ENCODE measurements at regions not wholly inside any gene's neighbourhood (a gene's known extent, or its start where the extent isn't known, plus 50 kb on each side); places are given as distances from the start of the nearest gene placed in this dataset.
"Not testable (repeated sequence)": the region's sequence is repeated elsewhere in the genome, so short reads cannot be mapped to it uniquely, and the experiment has no call there.

GRCh38 chr3:88412346-88412745 lies 262.6 kb downstream of the C3orf38 start:
- DNase-seq = no peak

DNA sequence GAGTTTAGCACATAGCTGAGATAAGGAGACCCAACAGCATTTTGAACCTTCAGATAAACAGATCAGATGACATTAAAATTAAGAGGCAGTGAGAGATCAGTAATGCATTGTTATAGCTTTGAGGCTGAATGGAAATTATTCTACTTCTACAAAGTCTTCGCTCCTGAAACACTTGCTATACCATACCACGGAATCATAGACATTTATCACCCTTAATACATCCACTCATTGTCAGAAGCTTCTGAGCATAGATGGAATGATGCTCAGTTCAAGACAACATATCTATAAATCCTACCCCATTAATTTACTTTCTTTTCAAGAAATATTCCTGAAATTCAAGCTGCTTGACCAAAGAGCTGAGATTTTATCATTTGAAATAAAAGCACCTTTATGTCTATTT lies 266.7 kb downstream of the C3orf38 start:
- no peak for DNase-seq

- DNase-seq = no peak
Measured at GRCh38 chr3:88418219-88418618, 268.5 kb downstream of the C3orf38 start.

- no peak for DNase-seq
Measured at GRCh38 chr3:88433568-88433967, 283.8 kb downstream of the C3orf38 start.

GRCh38 chr3:88434001-88434400 lies 284.2 kb downstream of the C3orf38 start:
- DNase-seq = no peak

- no peak for DNase-seq
Measured at GRCh38 chr3:88440701-88441100, 290.9 kb downstream of the C3orf38 start.

- no peak for DNase-seq
Measured at GRCh38 chr3:88443066-88443465, 293.3 kb downstream of the C3orf38 start.

- DNase-seq = no peak
Measured at GRCh38 chr3:88444251-88444650, 294.5 kb downstream of the C3orf38 start.

DNA sequence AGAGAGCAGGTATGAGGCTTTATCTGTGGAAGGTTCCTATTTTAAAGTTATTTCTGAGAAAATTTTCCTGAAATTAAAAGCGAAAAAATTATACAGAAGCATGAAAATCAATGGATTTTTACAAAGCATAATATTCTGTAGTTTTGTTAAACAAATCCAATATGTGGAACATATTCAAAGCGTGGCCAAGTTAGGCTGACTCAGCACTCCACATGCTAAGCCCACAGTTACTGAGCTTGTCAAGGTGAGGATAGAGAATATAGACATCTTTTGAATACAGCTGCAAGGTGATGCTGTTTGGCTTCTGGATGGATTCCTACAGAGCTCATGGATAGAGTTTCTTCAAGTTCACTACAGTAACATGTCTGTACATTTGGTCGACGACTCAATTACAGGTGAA lies 302.5 kb downstream of the C3orf38 start:
- no peak for DNase-seq

DNA sequence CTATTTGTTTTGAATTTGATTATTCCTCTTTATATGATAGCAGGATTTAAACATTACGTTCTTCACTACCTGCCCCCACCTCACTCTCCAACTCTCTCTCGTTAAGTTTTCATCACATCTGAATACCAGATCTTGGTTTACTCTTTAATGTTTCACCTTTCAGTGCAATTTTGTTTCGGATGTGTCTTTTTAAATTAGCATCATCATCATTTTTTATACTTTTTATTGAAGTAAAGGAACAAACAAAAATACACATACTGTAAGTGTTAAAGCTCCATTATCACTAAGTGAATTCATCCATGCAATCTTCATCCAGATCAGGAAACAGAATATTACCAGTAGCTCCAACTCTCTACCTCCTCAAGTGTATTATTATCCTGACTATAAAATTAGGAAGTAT lies 310.6 kb downstream of the C3orf38 start:
- no peak for DNase-seq

GRCh38 chr3:88462230-88462629 lies 312.5 kb downstream of the C3orf38 start:
- DNase-seq = no peak

DNA sequence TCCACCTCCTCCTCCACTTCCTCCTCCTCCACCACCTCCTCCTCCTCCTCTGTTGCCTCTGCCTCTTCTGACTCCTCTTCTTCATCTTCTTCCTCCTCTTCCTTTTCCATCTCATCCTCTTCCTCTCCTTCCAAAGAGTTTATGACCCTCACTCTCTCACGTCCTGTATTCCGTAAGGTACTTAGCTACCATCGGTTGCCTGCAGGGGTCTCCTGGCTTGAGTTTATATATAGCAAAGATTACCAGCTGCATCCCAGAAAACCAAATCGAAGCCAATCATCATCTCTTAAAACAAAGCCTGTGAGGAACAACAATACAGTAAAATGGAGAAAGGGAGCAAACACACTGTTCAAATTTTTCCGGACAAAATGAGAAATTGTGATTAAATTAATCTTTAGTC lies 317.4 kb downstream of the C3orf38 start:
- no peak for DNase-seq

- DNase-seq = no peak
Measured at GRCh38 chr3:88469216-88469615, 319.5 kb downstream of the C3orf38 start.

DNA sequence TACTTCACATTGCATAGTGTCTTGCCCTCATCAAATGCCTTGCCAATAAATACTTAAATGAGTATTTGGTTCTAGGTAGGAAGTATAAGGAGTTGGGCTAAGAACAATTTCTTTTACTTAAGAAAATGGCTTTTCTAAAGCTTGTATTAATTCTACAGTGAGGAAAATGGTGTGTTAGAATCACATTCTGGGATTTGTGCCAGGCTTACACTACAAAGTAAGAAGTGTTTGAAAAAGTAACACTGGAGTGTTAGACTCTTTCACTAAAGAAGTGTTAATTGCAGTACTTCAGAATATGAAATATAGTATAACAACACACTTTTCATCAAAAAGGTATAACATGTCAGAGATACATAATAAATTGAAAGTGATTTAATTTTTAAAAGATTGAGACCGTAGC lies 328.7 kb downstream of the C3orf38 start:
- no peak for DNase-seq

DNA sequence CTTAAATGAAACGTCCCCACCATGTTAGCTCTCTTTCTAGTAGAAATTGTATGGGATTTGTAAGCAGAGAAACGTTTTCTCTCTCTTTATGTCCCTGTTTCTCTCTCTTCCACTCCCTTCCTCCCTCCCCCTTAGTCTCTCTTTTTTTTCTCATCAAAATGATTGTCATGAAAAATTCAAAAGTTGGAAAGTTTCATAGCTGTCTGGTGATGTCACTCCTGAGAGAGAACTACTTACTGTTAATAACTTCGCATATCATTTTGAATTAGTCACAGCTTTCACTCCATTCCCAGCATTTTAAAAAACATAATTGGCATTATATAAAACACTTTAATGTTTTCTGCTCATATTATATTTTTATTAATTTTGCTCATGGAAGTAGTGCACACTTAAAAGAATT lies 331.1 kb downstream of the C3orf38 start:
- no peak for DNase-seq

- DNase-seq = no peak
Measured at GRCh38 chr3:88485001-88485400, 335.2 kb downstream of the C3orf38 start.

DNA sequence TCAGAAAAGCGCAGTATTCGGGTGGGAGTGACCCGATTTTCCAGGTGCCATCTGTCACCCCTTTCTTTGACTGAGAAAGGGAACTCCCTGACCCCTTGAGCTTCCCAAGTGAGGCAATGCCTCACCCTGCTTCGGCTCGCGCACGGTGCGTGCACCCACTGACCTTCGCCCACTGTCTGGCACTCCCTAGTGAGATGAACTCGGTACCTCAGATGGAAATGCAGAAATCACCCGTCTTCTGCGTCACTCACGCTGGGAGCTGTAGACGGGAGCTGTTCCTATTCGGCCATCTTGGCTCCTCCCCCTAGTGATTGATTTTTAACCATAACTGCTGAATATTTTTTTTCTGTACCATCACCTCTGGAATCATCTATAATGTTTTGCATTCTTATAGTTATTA lies 359.1 kb downstream of the C3orf38 start:
- not testable (repeated sequence) for DNase-seq

DNA sequence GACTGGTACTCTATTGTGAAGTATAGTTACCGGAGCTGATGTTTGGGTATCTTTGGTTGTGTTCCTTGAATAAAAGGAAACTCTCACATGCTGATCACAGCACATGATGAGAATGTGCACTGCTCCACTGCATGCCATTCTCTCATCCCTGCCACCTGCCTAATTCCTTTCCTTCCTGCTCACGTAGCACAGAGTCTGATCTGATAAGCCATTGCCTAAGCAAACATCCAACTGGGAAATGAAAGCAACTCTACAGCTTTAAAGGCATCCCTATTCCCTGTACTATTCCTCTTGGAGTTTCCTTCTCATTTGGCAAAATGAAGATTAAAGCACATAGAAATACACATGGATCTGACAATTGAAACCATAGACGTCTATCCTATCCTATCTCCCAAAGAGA lies 359.8 kb downstream of the C3orf38 start:
- no peak for DNase-seq

- no peak for DNase-seq
Measured at GRCh38 chr3:88528494-88528893, 378.7 kb downstream of the C3orf38 start.

GRCh38 chr3:88534534-88534933 lies 384.8 kb downstream of the C3orf38 start:
- no peak for DNase-seq

DNA sequence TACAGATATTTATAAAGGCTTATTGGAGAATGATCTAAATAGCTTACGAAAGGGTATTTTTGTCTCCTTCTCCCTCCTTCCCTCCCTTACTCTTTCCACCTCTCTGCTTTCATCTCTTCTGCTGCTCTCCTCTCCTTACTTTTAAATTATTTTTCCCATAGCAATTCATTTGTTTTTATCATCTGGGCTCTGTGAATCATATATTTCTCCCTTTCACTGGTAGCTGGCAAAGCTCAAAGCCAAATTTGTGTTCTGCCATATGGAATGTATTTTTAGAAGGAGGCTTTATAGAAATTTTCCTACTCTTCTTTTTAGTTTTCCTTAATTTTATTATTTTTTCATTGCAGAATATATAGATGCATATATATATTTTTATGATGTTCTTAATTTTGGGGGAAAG lies 385.8 kb downstream of the C3orf38 start:
- no peak for DNase-seq

DNA sequence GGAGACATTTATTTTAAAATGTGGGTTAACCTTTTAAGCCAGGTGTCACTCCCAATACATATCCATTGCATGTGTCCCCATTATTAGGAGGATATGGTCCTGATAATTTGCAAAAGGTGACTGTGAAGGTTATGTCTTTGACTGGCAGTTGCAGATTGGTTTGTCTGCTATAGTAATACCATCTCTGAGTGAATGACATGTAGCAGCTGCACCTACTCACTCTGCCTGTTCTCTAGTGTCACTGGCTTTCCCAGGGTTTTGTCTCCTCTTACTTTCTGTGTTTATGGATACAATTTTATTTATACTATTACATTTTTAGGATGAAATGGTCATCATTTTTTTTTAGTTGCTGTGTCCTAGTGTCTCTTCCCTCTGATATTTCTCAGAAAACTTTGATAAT lies 393.2 kb downstream of the C3orf38 start:
- DNase-seq = no peak

GRCh38 chr3:88572450-88572849 lies 422.7 kb downstream of the C3orf38 start:
- DNase-seq = no peak

DNA sequence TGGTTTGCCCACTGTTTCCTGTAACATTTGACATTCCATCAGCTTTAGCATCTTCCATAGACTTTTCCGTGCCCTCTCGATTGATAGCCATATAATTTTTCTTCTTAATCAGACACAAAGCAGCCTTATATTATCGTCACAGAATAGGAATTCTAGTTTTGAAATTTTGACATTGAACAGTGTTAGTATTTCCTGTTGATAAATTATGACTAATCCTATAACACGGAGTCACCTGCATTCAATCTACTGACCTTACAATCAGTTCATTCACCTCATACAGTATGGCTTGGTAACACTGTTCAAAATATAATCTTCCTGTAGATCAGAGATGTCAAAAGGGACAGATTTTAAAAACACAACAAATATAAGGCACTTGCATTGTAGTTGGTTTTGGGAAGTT lies 423.7 kb downstream of the C3orf38 start:
- no peak for DNase-seq

DNA sequence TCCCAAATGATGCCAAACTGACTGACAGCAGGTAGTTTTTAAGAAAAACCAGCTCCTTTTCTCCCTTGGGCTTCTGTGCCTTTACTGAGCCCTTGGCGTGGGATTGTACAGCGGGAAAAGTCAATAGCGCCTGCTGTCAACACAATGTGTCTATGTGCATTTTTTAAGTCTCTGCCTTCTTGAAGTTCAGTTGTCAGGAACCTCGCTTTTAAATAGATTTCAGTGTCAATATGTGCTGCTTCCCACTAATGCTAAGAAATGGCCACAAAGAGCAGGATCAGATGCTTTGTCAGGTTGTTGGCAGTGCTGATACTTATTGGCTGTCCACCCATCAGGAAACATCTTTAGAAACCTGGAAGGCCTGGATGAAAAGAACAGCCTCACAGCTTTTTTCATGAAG lies 424.4 kb downstream of the C3orf38 start:
- DNase-seq = no peak

- DNase-seq = no peak
Measured at GRCh38 chr3:88584451-88584850, 434.7 kb downstream of the C3orf38 start.

Data from amniotic stem cell (primary cell).